ENCODE measurements at regions not wholly inside any gene's neighbourhood (a gene's known extent, or its start where the extent isn't known, plus 50 kb on each side); places are given as distances from the start of the nearest gene placed in this dataset.

GRCh38 chr13:39855236-39855635 is 199.8 kb downstream of the COG6 start:
- Histone ChIP-seq H3K27ac (ENCODE audit: low read depth) (no peak overlapping the region), H4K20me1 (replicated peaks; ENCODE audit: insufficient read depth) (no peaks in the 10 kb centered on the region), H3K36me3 (ENCODE audit: insufficient read depth) (no peaks in the 10 kb centered on the region), H3K4me2 (no peak overlapping the region), H3F3A (replicated peaks; ENCODE audit: low read depth) (no peaks in the 10 kb centered on the region), H3K4me1 (ENCODE audit: insufficient read depth) (no peaks in the 10 kb centered on the region), H3K9me2 (ENCODE audit: insufficient read depth) (peaks cover 4% of the 10 kb centered on the region; the same call in 1 of the 2 replicates), H2AFZ (no peak overlapping the region), H3K79me2 (replicated peaks; ENCODE audit: insufficient read depth) (no peaks in the 10 kb centered on the region), H3K4me3 (no peak overlapping the region), H3K27me3 (ENCODE audit: insufficient read depth) (no peaks in the 10 kb centered on the region)
- no peak overlapping the region for H3K4me3 Mint-ChIP-seq
- peaks cover 4% of the 10 kb centered on the region; the same call in 2 of the 3 replicates for H3K4me1 Mint-ChIP-seq
- DNase-seq (ENCODE audit: low spot score) (no peak), ATAC-seq (no peak)
- peaks cover 22% of the 10 kb centered on the region for H3K9me3 Mint-ChIP-seq
- TF ChIP-seq EZH2 (IDR thresholded peaks at IDR 0.05; ENCODE audit: low read depth, unreplicated experiment) (no peak), STAT1 (IDR thresholded peaks at IDR 0.05; ENCODE audit: unreplicated experiment) (no peak), NANOG (IDR thresholded peaks at IDR 0.05; ENCODE audit: borderline replicate concordance) (no peak), ZNF331 (CRISPR knock-in tag; IDR thresholded peaks at IDR 0.05; ENCODE audit: low read depth) (no peak), REST (IDR thresholded peaks at IDR 0.05; ENCODE audit: unreplicated experiment) (no peak), CREB1 (CRISPR knock-in tag; IDR thresholded peaks at IDR 0.05; ENCODE audit: low read depth) (no peak)
- H3K36me3 Mint-ChIP-seq (ENCODE audit: low read depth), result peaks cover 9% of the 10 kb centered on the region; the same call in 2 of the 3 replicates
- H3K27me3 Mint-ChIP-seq (ENCODE audit: insufficient read depth, low read depth, poor library complexity), result peaks cover 6% of the 10 kb centered on the region
- H3K27ac Mint-ChIP-seq, result peak overlapping the region; percentile 45

- no peak for ATAC-seq
- no peaks in the 10 kb centered on the region for H4K20me1 ChIP-seq (replicated peaks; ENCODE audit: insufficient read depth)
- Mint-ChIP-seq H3K27me3 (ENCODE audit: insufficient read depth, low read depth, poor library complexity) (peaks cover 6% of the 10 kb centered on the region), H3K4me1 (peaks cover 4% of the 10 kb centered on the region; the same call in 2 of the 3 replicates), H3K9me3 (peaks cover 22% of the 10 kb centered on the region), H3K27ac (no peak overlapping the region), H3K4me3 (no peak overlapping the region), H3K36me3 (ENCODE audit: low read depth) (peaks cover 9% of the 10 kb centered on the region; the same call in 2 of the 3 replicates)
- H3K4me1 ChIP-seq (ENCODE audit: insufficient read depth), result no peaks in the 10 kb centered on the region
- H2AFZ ChIP-seq, result no peak overlapping the region
- H3K4me3 ChIP-seq, result no peak overlapping the region
- H3K27me3 ChIP-seq (ENCODE audit: insufficient read depth), result no peaks in the 10 kb centered on the region
- no peaks in the 10 kb centered on the region for H3F3A ChIP-seq (replicated peaks; ENCODE audit: low read depth)
- no peak overlapping the region for H3K4me2 ChIP-seq
- H3K79me2 ChIP-seq (replicated peaks; ENCODE audit: insufficient read depth), result no peaks in the 10 kb centered on the region
- peaks cover 4% of the 10 kb centered on the region; the same call in 1 of the 2 replicates for H3K9me2 ChIP-seq (ENCODE audit: insufficient read depth)
- no peak overlapping the region for H3K27ac ChIP-seq (ENCODE audit: low read depth)
- no peaks in the 10 kb centered on the region for H3K36me3 ChIP-seq (ENCODE audit: insufficient read depth)
- no peak for DNase-seq (ENCODE audit: low spot score)
- TF ChIP-seq ZNF331 (CRISPR knock-in tag; IDR thresholded peaks at IDR 0.05; ENCODE audit: low read depth) (no peak), NANOG (IDR thresholded peaks at IDR 0.05; ENCODE audit: borderline replicate concordance) (no peak), ZNF114 (CRISPR knock-in tag; IDR thresholded peaks at IDR 0.05) (no peak), CREB1 (CRISPR knock-in tag; IDR thresholded peaks at IDR 0.05; ENCODE audit: low read depth) (no peak), EZH2 (IDR thresholded peaks at IDR 0.05; ENCODE audit: low read depth, unreplicated experiment) (no peak), REST (IDR thresholded peaks at IDR 0.05; ENCODE audit: unreplicated experiment) (no peak), STAT1 (IDR thresholded peaks at IDR 0.05; ENCODE audit: unreplicated experiment) (no peak)
Observed at GRCh38 chr13:39856714-39857113, 201.3 kb downstream of the COG6 start.

Data from GM23338 (cell line).